DND-41 (cell line): ENCODE measurements at regions not wholly inside any gene's neighbourhood (a gene's known extent, or its start where the extent isn't known, plus 50 kb on each side); places are given as distances from the start of the nearest gene placed in this dataset.

Experiments used
- ATAC-seq: fragments of 200-7000 bp; cut with Tn5 transposase; 3 replicates; pipeline ENCODE4 v1.9.1; 2021; ENCODE audit warnings: low read depth; ENCODE audit not compliant: insufficient read depth
- DNase-seq: peaks from one replicate; pipeline ENCODE4 v3.0.0-alpha.2; 2020
- H2AFZ ChIP-seq: 2 replicates; pipeline ENCODE4 v1.6.0; 2012; ENCODE audit warnings: low read depth, low read length
- H3K27ac ChIP-seq: 2 replicates; pipeline ENCODE4 v1.5.1; 2012; ENCODE audit warnings: low read length, inconsistent platforms
- H3K27me3 ChIP-seq: fragments of 200-600 bp; sonication (generic); 2 replicates; pipeline ENCODE4 v1.6.0; 2012; ENCODE audit warnings: low read length, mild to moderate bottlenecking, inconsistent platforms; ENCODE audit not compliant: insufficient read depth, poor library complexity
- H3K36me3 ChIP-seq: 2 replicates; pipeline ENCODE4 v1.5.1; 2012; ENCODE audit warnings: low read length, inconsistent platforms; ENCODE audit not compliant: insufficient read depth
- H3K4me1 ChIP-seq: 2 replicates; pipeline ENCODE4 v1.5.1; 2012; ENCODE audit warnings: mild to moderate bottlenecking, low read length; ENCODE audit not compliant: insufficient read depth
- H3K4me2 ChIP-seq: 2 replicates; pipeline ENCODE4 v1.6.0; 2012; ENCODE audit warnings: mild to moderate bottlenecking, moderate library complexity, low read length, inconsistent platforms; ENCODE audit not compliant: insufficient read depth
- H3K4me3 ChIP-seq, 2 experiments: fragments of 200-600 bp in 1 of 2; shearing (Covaris generic) in 1 of 2; 2 replicates each; pipeline ENCODE4 v1.5.1; 2012 to 2016; ENCODE audit warnings: inconsistent platforms in 2 of 2, low read length in 2 of 2, mild to moderate bottlenecking in 2 of 2, low read depth in 1 of 2, moderate library complexity in 1 of 2
- H3K79me2 ChIP-seq: 2 replicates; pipeline ENCODE4 v1.6.0; 2012; ENCODE audit warnings: low read length, inconsistent platforms; ENCODE audit not compliant: insufficient read depth
- H3K9ac ChIP-seq: 2 replicates; pipeline ENCODE4 v1.6.0; 2012; ENCODE audit warnings: low read depth, mild to moderate bottlenecking, inconsistent platforms, low read length, moderate library complexity
- H3K9me3 ChIP-seq: 2 replicates; pipeline ENCODE4 v1.5.1; 2012; ENCODE audit warnings: low read length, moderate library complexity, mild to moderate bottlenecking, inconsistent platforms; ENCODE audit not compliant: insufficient read depth, severe bottlenecking
- H4K20me1 ChIP-seq: 2 replicates; pipeline ENCODE4 v1.6.0; 2012; ENCODE audit warnings: low read length; ENCODE audit not compliant: insufficient read depth
- CTCF ChIP-seq: IDR thresholded peaks from 2 replicates; pipeline ENCODE4 v1.5.1; 2012; ENCODE audit warnings: borderline replicate concordance, low read length, moderate library complexity, mild to moderate bottlenecking; ENCODE audit not compliant: poor library complexity, severe bottlenecking; ENCODE audit errors: extremely low read depth
- EZH2 ChIP-seq: IDR thresholded peaks from 3 replicates; pipeline ENCODE4 v1.6.1; 2012; ENCODE audit warnings: borderline replicate concordance, low read depth, mild to moderate bottlenecking, moderate library complexity, low read length, inconsistent platforms; ENCODE audit not compliant: severe bottlenecking

- Histone ChIP-seq H3K9me3 (no peaks in the 10 kb centered on the region), H3K27ac (no peak overlapping the region), H3K79me2 (no peaks in the 10 kb centered on the region), H3K4me3 (no peak overlapping the region), H3K36me3 (no peaks in the 10 kb centered on the region), H3K9ac (no peak overlapping the region), H2AFZ (no peak overlapping the region), H3K27me3 (no peaks in the 10 kb centered on the region), H4K20me1 (no peaks in the 10 kb centered on the region), H3K4me2 (no peak overlapping the region), H3K4me1 (no peaks in the 10 kb centered on the region)
- ATAC-seq (no peak), DNase-seq (no peak)
- TF ChIP-seq CTCF (no peak), EZH2 (no peak)
These were observed 344.8 kb downstream of the MTRR start for GRCh38 chr5:8213701-8214240.

GRCh38 chr5:8216921-8217320 is 348.0 kb downstream of the MTRR start:
- no peaks in the 10 kb centered on the region for H4K20me1 ChIP-seq
- TF ChIP-seq EZH2 (no peak), CTCF (no peak)
- DNase-seq (no peak), ATAC-seq (no peak)
- H3K9ac ChIP-seq: no peak overlapping the region
- H3K9me3 ChIP-seq: no peaks in the 10 kb centered on the region
- no peaks in the 10 kb centered on the region for H3K79me2 ChIP-seq
- H3K27me3 ChIP-seq: no peaks in the 10 kb centered on the region
- no peak overlapping the region for H2AFZ ChIP-seq
- no peaks in the 10 kb centered on the region for H3K4me1 ChIP-seq
- no peak overlapping the region for H3K4me3 ChIP-seq
- no peak overlapping the region for H3K27ac ChIP-seq
- no peak overlapping the region for H3K4me2 ChIP-seq
- H3K36me3 ChIP-seq: no peaks in the 10 kb centered on the region

- DNase-seq (no peak), ATAC-seq (no peak)
- Histone ChIP-seq H3K27ac (no peak overlapping the region), H3K4me2 (no peak overlapping the region), H3K4me3 (no peak overlapping the region), H3K9me3 (no peaks in the 10 kb centered on the region), H3K4me1 (no peaks in the 10 kb centered on the region), H3K36me3 (no peaks in the 10 kb centered on the region), H2AFZ (no peak overlapping the region), H4K20me1 (no peaks in the 10 kb centered on the region), H3K79me2 (no peaks in the 10 kb centered on the region), H3K27me3 (no peaks in the 10 kb centered on the region), H3K9ac (no peak overlapping the region)
- TF ChIP-seq EZH2 (no peak), CTCF (no peak)
These were observed 357.2 kb downstream of the MTRR start for GRCh38 chr5:8226148-8226547.

GRCh38 chr5:8227112-8227511 is 358.2 kb downstream of the MTRR start:
- TF ChIP-seq EZH2 (no peak), CTCF (no peak)
- Histone ChIP-seq H2AFZ (no peak overlapping the region), H3K9me3 (no peaks in the 10 kb centered on the region), H3K4me3 (no peak overlapping the region), H3K27me3 (no peaks in the 10 kb centered on the region), H3K36me3 (no peaks in the 10 kb centered on the region), H3K79me2 (no peaks in the 10 kb centered on the region), H3K9ac (no peak overlapping the region), H3K4me1 (no peaks in the 10 kb centered on the region), H4K20me1 (no peaks in the 10 kb centered on the region), H3K4me2 (no peak overlapping the region), H3K27ac (no peak overlapping the region)
- DNase-seq: no peak
- no peak for ATAC-seq
